ENCODE measurements at regions not wholly inside any gene's neighbourhood (a gene's known extent, or its start where the extent isn't known, plus 50 kb on each side); places are given as distances from the start of the nearest gene placed in this dataset.
A peak's percentile ranks its signal among the peaks of the same experiment; 100 is the strongest.

DNA sequence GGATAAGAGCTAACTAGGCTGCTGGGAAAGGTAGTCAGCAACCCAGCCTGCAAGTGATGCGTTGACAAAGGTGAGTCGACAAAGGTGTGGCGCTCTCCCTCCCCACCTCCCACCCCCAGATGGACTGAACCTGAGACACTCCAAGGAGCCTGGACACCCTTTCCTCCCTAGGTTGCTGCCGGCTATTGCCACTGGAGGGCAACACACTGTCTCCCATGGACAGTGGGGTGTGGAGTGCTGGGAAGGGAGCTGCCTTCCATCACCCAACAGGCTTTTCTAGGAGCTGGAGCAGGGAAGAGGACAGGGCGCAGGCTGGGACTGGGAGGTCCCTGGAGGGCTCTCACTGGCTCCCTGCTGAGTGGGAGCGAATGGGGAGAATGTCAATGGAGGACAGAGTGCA, 75.4 kb upstream of the ARAP3 start:
- H2AFZ ChIP-seq (ENCODE audit: low read length): no peak overlapping the region
- no peak overlapping the region for H3K4me3 ChIP-seq (ENCODE audit: low read depth, low read length, poor library complexity, severe bottlenecking)
- no peaks in the 10 kb centered on the region for H3K9me2 ChIP-seq (ENCODE audit: insufficient read depth, low read length)
- no peaks in the 10 kb centered on the region for H4K20me1 ChIP-seq (ENCODE audit: insufficient read depth, low read length)
- ChIA-PET POLR2A (no interaction called here), CTCF (ENCODE audit: unreplicated experiment) (no interaction called here)
- no peak overlapping the region for H3K27ac ChIP-seq (ENCODE audit: low read depth, low read length, poor library complexity, severe bottlenecking)
- no TSS peak for BruUV-seq (replicated peaks)
- no peaks in the 10 kb centered on the region for H3K4me1 ChIP-seq (ENCODE audit: insufficient read depth, low read length, poor library complexity, severe bottlenecking)
- DNase-seq (ENCODE audit: low spot score): no peak
- no peak for TF ChIP-seq EZH2phosphoT487 (IDR thresholded peaks at IDR 0.05; ENCODE audit: borderline replicate concordance, low read depth, low read length)
- TF ChIP-seq, protein P1, sequence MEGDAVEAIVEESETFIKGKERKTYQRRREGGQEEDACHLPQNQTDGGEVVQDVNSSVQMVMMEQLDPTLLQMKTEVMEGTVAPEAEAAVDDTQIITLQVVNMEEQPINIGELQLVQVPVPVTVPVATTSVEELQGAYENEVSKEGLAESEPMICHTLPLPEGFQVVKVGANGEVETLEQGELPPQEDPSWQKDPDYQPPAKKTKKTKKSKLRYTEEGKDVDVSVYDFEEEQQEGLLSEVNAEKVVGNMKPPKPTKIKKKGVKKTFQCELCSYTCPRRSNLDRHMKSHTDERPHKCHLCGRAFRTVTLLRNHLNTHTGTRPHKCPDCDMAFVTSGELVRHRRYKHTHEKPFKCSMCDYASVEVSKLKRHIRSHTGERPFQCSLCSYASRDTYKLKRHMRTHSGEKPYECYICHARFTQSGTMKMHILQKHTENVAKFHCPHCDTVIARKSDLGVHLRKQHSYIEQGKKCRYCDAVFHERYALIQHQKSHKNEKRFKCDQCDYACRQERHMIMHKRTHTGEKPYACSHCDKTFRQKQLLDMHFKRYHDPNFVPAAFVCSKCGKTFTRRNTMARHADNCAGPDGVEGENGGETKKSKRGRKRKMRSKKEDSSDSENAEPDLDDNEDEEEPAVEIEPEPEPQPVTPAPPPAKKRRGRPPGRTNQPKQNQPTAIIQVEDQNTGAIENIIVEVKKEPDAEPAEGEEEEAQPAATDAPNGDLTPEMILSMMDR (conservative IDR thresholded peaks at IDR 0.05; ENCODE audit: low read length): no peak
- H3K36me3 ChIP-seq (ENCODE audit: insufficient read depth, low read length): no peaks in the 10 kb centered on the region
- H3K9me3 ChIP-seq (ENCODE audit: low read length): no peaks in the 10 kb centered on the region
- H3K79me2 ChIP-seq (ENCODE audit: insufficient read depth, low read depth, low read length): no peaks in the 10 kb centered on the region
- H3K4me2 ChIP-seq (ENCODE audit: low read length): no peak overlapping the region
- intact Hi-C loops (cut with micrococcal nuclease; ENCODE audit: unreplicated experiment): no loop called here

DNA sequence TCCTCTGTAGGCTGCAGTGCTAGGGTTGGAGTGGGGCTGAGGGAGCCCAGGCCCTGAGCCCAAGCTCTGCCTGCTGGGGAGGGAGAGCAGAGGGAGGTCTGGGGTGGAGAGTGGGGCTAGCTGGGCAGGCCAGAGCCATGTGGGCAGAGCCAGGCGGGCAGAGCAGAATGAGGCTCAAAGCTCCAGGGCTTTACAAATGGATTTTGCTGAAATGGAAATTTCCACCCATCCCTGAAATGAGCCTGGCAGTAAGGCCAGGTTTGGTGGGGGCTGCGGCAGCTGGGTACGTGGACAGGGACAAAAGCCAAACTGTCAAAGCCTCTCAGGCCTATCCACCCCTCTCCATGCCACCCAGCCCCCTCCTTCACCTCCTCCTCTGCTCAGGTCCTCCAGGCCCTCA, 74.2 kb upstream of the ARAP3 start:
- Histone ChIP-seq H3K36me3 (ENCODE audit: insufficient read depth, low read length) (no peaks in the 10 kb centered on the region), H4K20me1 (ENCODE audit: insufficient read depth, low read length) (no peaks in the 10 kb centered on the region), H2AFZ (ENCODE audit: low read length) (no peak overlapping the region), H3K4me3 (ENCODE audit: low read depth, low read length, poor library complexity, severe bottlenecking) (no peak overlapping the region), H3K27ac (ENCODE audit: low read depth, low read length, poor library complexity, severe bottlenecking) (no peak overlapping the region), H3K4me1 (ENCODE audit: insufficient read depth, low read length, poor library complexity, severe bottlenecking) (no peaks in the 10 kb centered on the region), H3K9me3 (ENCODE audit: low read length) (no peaks in the 10 kb centered on the region), H3K9me2 (ENCODE audit: insufficient read depth, low read length) (no peaks in the 10 kb centered on the region), H3K4me2 (ENCODE audit: low read length) (no peak overlapping the region), H3K79me2 (ENCODE audit: insufficient read depth, low read depth, low read length) (no peaks in the 10 kb centered on the region)
- no peak for DNase-seq (ENCODE audit: low spot score)
- TF ChIP-seq EZH2phosphoT487 (IDR thresholded peaks at IDR 0.05; ENCODE audit: borderline replicate concordance, low read depth, low read length): no peak
- TF ChIP-seq, protein P1 (conservative IDR thresholded peaks at IDR 0.05; ENCODE audit: low read length): no peak
- POLR2A ChIA-PET: no interaction called here
- BruUV-seq (replicated peaks): no TSS peak
- CTCF ChIA-PET (ENCODE audit: unreplicated experiment): interaction anchor here (0.6 kb wide), 1 partner anchor 83 kb away, joined by 4 read pairs; no protein-coding TSS in a partner anchor
- intact Hi-C loops (cut with micrococcal nuclease; ENCODE audit: unreplicated experiment): no loop called here

DNA sequence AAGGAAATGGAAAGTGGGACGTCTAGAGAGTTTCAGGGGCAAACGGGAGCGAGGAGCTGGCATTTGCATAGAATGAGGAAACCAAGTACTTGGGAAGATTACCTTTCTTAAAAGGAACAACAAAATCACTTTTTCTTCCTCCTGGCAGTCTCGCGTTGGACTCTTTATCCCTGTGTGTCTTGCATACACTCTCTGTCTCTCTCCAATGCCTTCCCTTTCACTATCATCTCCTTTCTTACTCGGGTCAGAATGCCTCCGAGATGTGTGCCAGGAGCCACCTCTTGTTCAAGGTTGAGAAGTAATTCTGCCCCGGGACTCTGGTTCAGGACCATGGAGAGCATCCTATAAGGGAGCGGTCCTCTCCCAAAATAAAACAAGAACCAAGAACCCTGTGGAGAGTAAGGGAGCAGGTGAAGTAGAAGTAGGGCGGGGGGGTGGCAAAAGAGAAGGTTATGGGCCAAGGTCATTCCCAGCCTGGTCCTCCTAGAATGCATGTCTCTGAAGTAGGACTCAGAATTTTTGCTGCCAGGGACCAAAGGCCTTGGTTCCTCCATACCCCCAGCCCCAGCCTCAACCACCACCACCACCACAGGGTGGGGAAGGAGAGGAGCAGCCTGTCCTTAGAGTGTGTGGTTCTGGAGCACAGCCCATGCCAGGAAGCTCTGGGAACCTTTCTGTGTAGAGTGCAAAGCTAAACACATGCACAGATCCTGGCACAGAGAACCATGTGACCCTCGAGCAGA, 72.1 kb upstream of the ARAP3 start:
- Histone ChIP-seq H3K4me1 (ENCODE audit: insufficient read depth, low read length, poor library complexity, severe bottlenecking) (no peaks in the 10 kb centered on the region), H2AFZ (ENCODE audit: low read length) (no peak overlapping the region), H3K36me3 (ENCODE audit: insufficient read depth, low read length) (no peaks in the 10 kb centered on the region), H3K4me3 (ENCODE audit: low read depth, low read length, poor library complexity, severe bottlenecking) (no peak overlapping the region), H3K9me2 (ENCODE audit: insufficient read depth, low read length) (no peaks in the 10 kb centered on the region), H3K4me2 (ENCODE audit: low read length) (no peak overlapping the region), H3K79me2 (ENCODE audit: insufficient read depth, low read depth, low read length) (no peaks in the 10 kb centered on the region), H4K20me1 (ENCODE audit: insufficient read depth, low read length) (no peaks in the 10 kb centered on the region), H3K9me3 (ENCODE audit: low read length) (no peaks in the 10 kb centered on the region), H3K27ac (ENCODE audit: low read depth, low read length, poor library complexity, severe bottlenecking) (no peak overlapping the region)
- ChIA-PET CTCF (ENCODE audit: unreplicated experiment) (interaction anchor here (1.0 kb wide), 1 partner anchor 62 kb away, joined by 4 read pairs; no protein-coding TSS in a partner anchor), POLR2A (no interaction called here)
- BruUV-seq (replicated peaks): no TSS peak
- peak; percentile 52 for DNase-seq (ENCODE audit: low spot score)
- no peak for TF ChIP-seq EZH2phosphoT487 (IDR thresholded peaks at IDR 0.05; ENCODE audit: borderline replicate concordance, low read depth, low read length)
- TF ChIP-seq, protein P1 (conservative IDR thresholded peaks at IDR 0.05; ENCODE audit: low read length): no peak
- intact Hi-C loops (cut with micrococcal nuclease; ENCODE audit: unreplicated experiment): no loop called here
